Tibial nerve (tissue), 3 donors: ENCODE measurements at regions not wholly inside any gene's neighbourhood (a gene's known extent, or its start where the extent isn't known, plus 50 kb on each side); places are given as distances from the start of the nearest gene placed in this dataset.

ENCODE experiments used
- CTCF ChIP-seq, 5 experiments: fragments of 200-600 bp in 3 of 5; fragments of 450-650 bp in 2 of 5; sonication (generic) in 3 of 5; IDR thresholded peaks; one replicate each; pipeline ENCODE4 v1.5.1; 2016 to 2019; ENCODE audit warnings: antibody characterized with exemption in 5 of 5, mild to moderate bottlenecking in 3 of 5, moderate library complexity in 2 of 5
- POLR2A ChIP-seq, 2 donors: fragments of 450-650 bp; IDR thresholded peaks; one replicate each; pipeline ENCODE4 v1.6.1; 2017; ENCODE audit warnings: antibody characterized with exemption in 2 of 2, mild to moderate bottlenecking in 2 of 2, moderate library complexity in 2 of 2

GRCh38 chrX:40278340-40279090 is 180.8 kb upstream of the BCOR start:
- TF ChIP-seq CTCF (IDR thresholded peaks at IDR 0.05) (no peak), POLR2A (IDR thresholded peaks at IDR 0.05) (no peak)
